HG03520 (cell line): ENCODE measurements at regions not wholly inside any gene's neighbourhood (a gene's known extent, or its start where the extent isn't known, plus 50 kb on each side); places are given as distances from the start of the nearest gene placed in this dataset.

Experiments used
- ATAC-seq: cut with Tn5 transposase; IDR thresholded peaks from one replicate; pipeline ENCODE4 v1.9.1; 2021; ENCODE audit warnings: mild to moderate bottlenecking, moderate library complexity; ENCODE audit not compliant: unreplicated experiment

DNA sequence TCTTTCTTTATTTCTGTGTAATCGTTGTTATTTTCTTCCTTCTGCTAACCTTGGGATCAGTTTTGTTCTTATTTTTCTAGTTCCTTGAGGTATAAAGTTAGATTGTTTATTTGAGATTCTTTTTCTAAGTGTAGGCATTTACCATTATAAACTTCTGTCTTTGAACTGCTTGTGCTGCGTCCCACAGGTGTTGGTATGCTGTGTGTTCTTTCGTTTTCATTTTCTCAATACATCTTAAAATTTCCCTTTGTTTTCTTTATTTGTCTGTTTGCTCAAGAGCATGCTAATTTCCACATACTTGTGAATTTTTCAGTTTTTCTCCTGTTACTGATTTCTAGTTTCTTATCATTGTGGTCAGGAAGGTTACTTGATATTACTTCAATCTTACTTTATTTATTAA, 873.8 kb upstream of the GCFC2 start:
- ATAC-seq, result no peak

DNA sequence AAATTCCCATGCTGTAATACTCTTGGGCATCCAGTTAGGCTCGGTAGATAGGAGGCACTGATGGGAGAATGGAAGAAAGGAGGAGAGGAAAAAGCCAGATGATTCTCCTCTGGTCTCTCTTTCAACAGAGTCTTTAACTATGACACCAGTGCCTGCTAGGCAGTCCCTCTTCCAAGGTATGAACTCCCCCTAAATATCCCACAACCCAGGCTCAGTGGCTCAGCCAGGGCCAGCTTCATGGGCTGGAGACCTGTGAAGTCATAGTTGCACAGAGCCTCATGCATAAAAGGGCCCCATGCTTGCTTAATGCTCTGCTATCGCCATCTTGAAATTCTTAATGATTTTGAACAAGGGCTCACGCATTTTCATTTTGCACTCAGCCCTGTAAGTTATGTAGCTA, 869.2 kb upstream of the GCFC2 start:
- ATAC-seq, result no peak

- ATAC-seq, result no peak
Measured at GRCh38 chr2:76572981-76573380, 862.3 kb upstream of the GCFC2 start.

- no peak for ATAC-seq
Measured at GRCh38 chr2:76569819-76570218, 859.1 kb upstream of the GCFC2 start.

DNA sequence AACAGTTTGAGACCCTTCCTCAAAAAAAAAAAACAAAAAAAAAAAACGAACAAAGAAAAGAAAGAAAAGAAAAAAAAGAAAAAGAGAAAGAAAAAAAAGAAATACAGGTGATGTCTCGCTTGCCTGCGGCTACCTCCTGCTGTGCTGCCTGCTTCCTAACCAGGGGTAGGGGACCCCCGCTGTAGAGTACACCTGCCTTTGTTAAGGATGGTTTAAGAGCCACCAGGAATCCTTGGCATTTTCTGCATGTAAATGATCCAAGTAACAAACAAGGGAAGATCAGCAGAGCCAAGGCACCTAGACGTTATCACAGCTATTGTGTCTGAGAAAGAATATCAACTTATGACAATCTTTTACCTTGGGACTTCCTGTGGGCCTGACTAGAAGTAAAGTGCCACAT, 856.8 kb upstream of the GCFC2 start:
- ATAC-seq, result no peak

DNA sequence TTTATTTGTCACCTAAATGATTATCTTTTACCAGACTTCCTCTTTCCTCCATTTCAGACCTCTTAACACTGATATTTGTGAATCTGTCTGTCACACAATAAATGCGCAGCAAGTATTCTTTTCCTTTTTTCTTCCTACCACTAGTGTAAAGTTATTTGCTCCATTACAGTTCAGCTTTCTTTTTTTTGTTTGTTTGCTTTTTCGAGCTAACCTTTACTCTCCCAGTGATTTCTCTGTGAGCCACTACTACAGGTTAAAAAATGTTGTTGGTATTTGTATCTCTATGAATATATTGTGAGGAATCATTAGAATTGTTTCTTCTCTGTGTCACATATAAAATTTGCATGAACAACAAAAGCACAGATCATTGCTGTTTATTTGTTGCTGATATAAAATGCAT, 854.0 kb upstream of the GCFC2 start:
- ATAC-seq, result no peak

DNA sequence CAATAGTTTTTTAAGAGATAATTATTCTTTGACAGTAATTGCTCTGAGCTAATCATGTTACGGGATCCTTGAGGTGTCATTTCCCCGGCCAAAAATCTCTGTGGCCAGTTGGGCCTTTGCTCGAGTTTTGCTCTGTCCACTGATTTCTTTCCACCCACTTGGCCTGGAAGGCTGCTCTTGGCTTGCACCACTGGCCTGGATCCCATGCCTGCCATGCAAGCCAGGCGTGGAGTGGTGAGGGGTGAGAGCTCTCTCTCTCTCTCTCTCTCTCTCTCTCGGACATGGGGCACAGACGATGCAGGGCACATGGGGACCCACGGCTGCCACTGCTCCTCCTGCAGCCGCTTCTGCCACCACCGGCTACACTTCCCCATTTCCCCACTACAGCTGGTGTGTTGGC, 853.0 kb upstream of the GCFC2 start:
- ATAC-seq, result no peak

DNA sequence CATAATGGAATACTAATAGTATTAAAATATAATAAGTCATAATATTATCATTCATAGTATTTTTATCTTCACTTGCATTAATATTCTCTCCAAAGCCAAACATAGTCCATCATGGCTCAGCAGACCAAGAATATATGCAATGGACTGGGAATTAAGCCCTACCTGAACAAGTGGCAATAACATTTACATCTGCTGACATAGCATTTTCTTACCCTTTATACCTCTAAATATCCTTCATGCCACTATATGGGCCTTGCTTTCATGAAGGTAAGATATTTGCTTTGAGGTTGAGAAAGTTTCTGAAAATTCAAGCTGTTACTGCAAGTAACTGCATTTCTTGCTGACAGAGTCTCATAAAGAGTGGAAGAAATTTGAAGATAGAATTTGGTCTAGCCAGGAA, 847.4 kb upstream of the GCFC2 start:
- ATAC-seq, result no peak

DNA sequence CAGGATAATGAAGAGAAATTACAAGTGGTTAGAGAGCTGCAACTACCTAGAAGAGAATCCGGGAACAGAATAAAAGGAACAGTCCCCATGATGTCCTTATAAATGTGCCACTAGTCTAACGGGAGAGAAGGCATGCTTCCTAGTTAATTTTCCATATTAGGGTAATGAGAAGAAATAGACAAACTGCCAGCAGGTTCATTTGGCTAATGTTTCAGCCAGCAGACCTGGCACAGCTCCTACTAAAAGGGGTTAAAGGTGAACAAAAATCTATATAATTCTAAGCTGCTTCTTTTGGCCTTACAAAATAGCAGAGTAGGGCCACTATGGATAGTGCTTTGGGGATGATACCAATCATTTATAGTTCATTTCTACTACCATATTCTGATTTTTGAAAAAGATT, 845.3 kb upstream of the GCFC2 start:
- ATAC-seq, result no peak

GRCh38 chr2:76546207-76546606, 835.5 kb upstream of the GCFC2 start:
- ATAC-seq, result no peak

- no peak for ATAC-seq
Measured at GRCh38 chr2:76544901-76545300, 834.2 kb upstream of the GCFC2 start.

DNA sequence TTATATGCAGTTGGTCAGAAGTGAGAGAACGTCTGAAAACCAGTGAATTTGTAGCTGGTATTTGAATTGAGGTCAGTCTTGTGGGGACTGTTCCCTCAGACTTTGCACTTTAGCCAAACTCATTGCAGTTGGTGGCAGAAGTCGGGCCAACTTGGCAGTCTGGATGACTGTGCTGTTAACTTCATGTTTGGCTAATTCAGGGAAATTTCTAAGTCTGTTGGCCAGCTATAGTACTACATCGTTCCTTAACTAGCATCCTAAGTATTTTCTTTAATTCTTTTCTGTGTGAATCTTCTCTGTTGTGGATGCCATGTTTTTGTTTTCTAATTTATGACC, 806.8 kb upstream of the GCFC2 start:
- no peak for ATAC-seq

DNA sequence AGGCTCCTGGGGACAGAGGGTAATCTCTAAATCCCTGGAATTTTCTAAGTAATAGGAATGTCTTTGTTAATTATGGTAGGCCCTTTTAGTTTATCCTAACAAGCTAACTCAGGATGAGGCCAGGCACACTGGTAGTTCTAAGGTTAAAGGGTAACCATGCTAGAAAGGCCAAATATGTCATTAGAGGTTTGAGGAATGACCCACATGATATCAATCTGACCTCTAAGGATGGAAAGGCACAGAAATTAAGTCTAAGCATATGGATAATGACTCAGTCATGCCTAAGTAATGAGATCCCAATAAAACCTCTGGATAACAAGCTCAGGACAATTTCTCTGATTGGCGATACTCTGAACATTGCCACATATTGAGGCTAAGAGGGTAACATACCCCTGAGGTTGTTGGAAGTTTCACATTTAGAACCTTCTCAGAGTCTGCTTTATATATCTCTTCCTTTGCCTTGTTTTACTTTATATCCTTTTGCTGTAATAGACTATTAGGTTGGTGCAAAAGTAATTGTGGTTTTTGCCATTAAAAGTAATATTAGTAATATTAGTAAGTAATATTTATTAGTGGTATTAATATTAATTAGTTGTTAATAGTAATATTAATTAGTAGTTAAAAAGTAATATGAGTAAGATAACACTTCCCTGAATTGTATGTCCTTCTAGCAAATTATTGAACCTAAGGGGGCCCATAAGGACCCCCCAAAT, 806.3 kb upstream of the GCFC2 start:
- no peak for ATAC-seq

DNA sequence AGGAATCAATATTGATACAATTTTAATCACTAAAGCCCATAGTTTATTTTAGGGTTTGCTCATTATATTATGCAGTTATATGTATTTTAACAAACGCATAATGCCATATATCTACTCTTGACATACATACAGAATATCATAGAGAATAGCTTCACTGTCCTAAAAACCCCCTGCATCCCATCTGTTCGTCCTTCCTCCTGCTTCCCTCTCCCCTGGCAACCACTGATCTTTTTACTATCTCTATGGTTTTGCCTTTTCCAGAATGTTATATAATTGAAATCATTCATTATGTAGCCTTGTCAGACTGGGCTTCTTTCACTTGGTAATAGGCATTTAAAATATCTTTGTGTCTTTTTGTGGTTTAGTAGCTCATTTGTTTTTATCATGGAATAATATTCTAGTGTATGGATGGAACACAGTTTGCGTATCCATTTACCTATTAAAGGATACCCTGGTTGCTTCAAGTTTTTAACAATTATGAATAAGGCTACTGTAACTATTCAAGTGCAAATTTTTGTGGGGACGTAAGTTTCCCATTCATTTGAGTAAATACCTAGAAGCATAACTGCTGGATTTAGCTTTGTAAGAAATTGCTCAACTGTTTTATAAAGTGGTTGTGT, 801.6 kb upstream of the GCFC2 start:
- ATAC-seq, result no peak

DNA sequence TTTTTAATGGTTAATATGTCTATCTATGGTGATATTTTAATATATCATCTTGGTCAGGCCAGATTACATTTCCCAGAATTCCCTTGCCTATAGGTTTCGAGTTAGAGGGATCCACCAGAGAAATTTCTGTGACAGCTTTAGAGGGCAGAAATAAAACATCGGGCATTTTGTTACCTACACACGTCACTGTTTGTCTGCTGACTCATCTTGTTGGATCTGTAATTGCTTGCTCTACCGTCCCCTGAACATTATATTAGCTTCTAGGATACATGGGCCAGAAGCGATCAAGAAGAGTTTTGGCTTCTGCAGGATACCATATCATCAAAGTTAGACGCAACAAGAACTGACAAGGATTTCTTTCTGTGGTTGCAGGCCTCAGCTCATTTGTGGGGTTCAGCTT, 795.8 kb upstream of the GCFC2 start:
- no peak for ATAC-seq

DNA sequence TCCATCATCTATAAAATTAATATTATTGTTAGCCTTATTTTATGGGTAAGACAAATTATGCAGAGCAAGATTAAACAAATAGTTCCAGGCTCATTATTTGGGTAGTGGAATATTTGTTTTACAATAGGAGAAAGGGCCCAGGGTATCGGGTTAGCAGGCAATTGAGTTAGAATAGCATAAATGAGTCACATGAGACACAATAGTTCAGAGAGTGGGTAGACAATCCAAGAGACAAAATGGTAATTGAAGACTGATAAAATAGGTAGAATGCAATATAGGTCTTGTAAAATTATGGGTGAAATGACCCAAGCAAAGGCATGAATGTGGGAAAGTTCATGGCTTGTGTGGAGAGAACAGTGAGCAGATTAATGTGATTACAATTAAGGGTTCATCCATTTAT, 790.9 kb upstream of the GCFC2 start:
- ATAC-seq, result no peak

- no peak for ATAC-seq
Measured at GRCh38 chr2:76498360-76498759, 787.6 kb upstream of the GCFC2 start.

- ATAC-seq, result no peak
Measured at GRCh38 chr2:76491503-76491902, 780.8 kb upstream of the GCFC2 start.

DNA sequence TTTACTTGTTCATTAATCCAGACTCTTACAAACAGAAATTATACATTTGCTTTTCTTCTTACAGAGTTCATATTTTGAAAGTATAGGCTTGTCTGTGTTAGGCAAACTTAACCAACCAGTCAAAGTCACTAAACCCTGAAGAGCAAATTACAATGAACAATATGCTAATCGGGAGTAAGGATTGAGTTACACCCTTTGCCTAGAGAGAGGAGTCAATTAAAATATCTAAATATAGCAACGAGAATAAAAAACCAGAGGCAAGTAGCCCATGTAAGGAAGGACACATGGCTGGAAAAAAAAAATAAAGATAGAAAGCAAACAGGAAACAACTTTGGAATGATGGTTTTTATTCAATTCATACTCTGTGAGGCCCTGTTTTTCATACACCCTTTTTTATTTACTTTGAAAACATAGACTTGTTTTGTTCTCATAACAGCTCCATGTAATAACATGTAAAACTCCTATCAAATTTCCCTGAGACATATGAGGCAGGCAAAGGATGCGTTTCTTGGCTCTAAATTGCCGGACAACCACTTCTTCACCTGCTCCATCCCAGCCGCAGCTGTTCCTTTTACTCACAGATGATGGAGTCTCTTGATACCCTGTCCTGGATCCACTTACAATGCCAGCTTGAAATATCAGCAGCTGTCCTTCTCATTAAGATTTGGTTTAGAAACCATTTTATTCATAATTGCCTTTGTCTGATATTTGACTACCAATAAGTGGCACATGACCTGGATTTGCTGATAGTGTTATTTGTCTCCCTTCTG, 767.7 kb upstream of the GCFC2 start:
- no peak for ATAC-seq

- no peak for ATAC-seq
Measured at GRCh38 chr2:76472946-76473345, 762.2 kb upstream of the GCFC2 start.

- ATAC-seq, result no peak
Measured at GRCh38 chr2:76469066-76469465, 758.4 kb upstream of the GCFC2 start.

- no peak for ATAC-seq
Measured at GRCh38 chr2:76467326-76467725, 756.6 kb upstream of the GCFC2 start.
